HepG2 (cell line): ENCODE measurements at regions not wholly inside any gene's neighbourhood (a gene's known extent, or its start where the extent isn't known, plus 50 kb on each side); places are given as distances from the start of the nearest gene placed in this dataset.

Experiments used
- ATAC-seq: fragments of 200-7000 bp; cut with Tn5 transposase; 3 replicates; pipeline ENCODE4 v1.9.1; 2020; ENCODE audit warnings: mild to moderate bottlenecking, moderate library complexity
- BruUV-seq: library from RNA; stranded (reverse); fragments of 400-500 nt; replicated peaks from 2 replicates; lab custom pipeline; 2021; lab: Mats Ljungman, UMichigan
- CTCF ChIA-PET: fragments of 300-600 bp; formaldehyde crosslinking; extraction: SDS; loops from one replicate; lab custom pipeline; 2021; ENCODE audit warnings: low total read pairs, inconsistent platforms, low intra/inter-chr PET ratio; lab: Yijun Ruan, JAX
- POLR2A ChIA-PET: fragments of 350-600 bp; sonication (Branson Sonifier 250); formaldehyde crosslinking; loops from one replicate; lab custom pipeline; 2020; ENCODE audit warnings: antibody characterized with exemption, inconsistent platforms; lab: Yijun Ruan, JAX
- DNase-seq: peaks from one replicate; pipeline ENCODE4 v3.0.0-alpha.2; 2015; ENCODE audit warnings: low spot score
- FAIRE-seq: peaks from 3 replicates; lab custom pipeline; 2011; peaks lifted over from hg19 to GRCh38; lab: Jason Lieb, UNC
- H2AFZ ChIP-seq: one replicate; pipeline ENCODE4 v1.6.1; 2011; ENCODE audit warnings: low read length, inconsistent platforms
- H3K27ac ChIP-seq: fragments of 300-600 bp; 3 replicates; pipeline ENCODE4 v1.8.0; 2011; ENCODE audit warnings: mixed run types, mild to moderate bottlenecking, mixed read lengths, low read length, inconsistent platforms; ENCODE audit not compliant: insufficient read depth; ENCODE audit errors: extremely low read length
- H3K27me3 ChIP-seq, 2 experiments: fragments of 200-600 bp in 1 of 2; 2 replicates in 1 of 2; 3 replicates in 1 of 2; pipeline versions ENCODE4 v1.6.0 to v1.8.0; 2011; ENCODE audit warnings: low read length in 2 of 2, mild to moderate bottlenecking in 2 of 2, moderate library complexity in 2 of 2, inconsistent platforms in 1 of 2; ENCODE audit not compliant: insufficient read depth in 2 of 2, control insufficient read depth in 1 of 2
- H3K36me3 ChIP-seq, 2 experiments: fragments of 200-600 bp in 1 of 2; replicated peaks in 1 of 2; 2 replicates in 1 of 2; 3 replicates in 1 of 2; pipeline versions ENCODE4 v1.5.1 to v1.8.0; 2011; ENCODE audit warnings: low read length in 2 of 2, inconsistent platforms in 1 of 2; ENCODE audit not compliant: insufficient read depth in 2 of 2, control insufficient read depth in 1 of 2
- H3K4me1 ChIP-seq: 2 replicates; pipeline ENCODE4 v1.5.1; 2012; ENCODE audit warnings: low read length, inconsistent platforms; ENCODE audit not compliant: insufficient read depth
- H3K4me2 ChIP-seq: 2 replicates; pipeline ENCODE4 v1.6.0; 2011; ENCODE audit warnings: low read depth, low read length, inconsistent platforms
- H3K4me3 ChIP-seq, 3 experiments: fragments of 200-600 bp in 1 of 3; sonication (generic), shearing (Covaris generic) in 1 of 3; replicated peaks in 1 of 3; 2 replicates each; pipeline ENCODE4 v1.5.1; 2011 to 2016; ENCODE audit warnings: low read length in 3 of 3, inconsistent platforms in 2 of 3, low read depth in 2 of 3, mild to moderate bottlenecking in 2 of 3, control low read depth in 1 of 3, mixed read lengths in 1 of 3; ENCODE audit not compliant: insufficient read depth in 1 of 3
- H3K79me2 ChIP-seq: one replicate; pipeline ENCODE4 v1.6.1; 2011; ENCODE audit warnings: low read length, inconsistent platforms; ENCODE audit not compliant: insufficient read depth
- H3K9ac ChIP-seq: 2 replicates; pipeline ENCODE4 v1.6.0; 2011; ENCODE audit warnings: mild to moderate bottlenecking, low read depth, low read length, inconsistent platforms; ENCODE audit not compliant: insufficient read depth
- H3K9me3 ChIP-seq: 2 replicates; pipeline ENCODE4 v1.5.1; 2012; ENCODE audit warnings: mild to moderate bottlenecking, low read length
- H4K20me1 ChIP-seq: 2 replicates; pipeline ENCODE4 v1.6.0; 2011; ENCODE audit warnings: inconsistent platforms, mild to moderate bottlenecking, low read length, moderate library complexity; ENCODE audit not compliant: insufficient read depth
- JUND ChIP-seq: sonication (generic); formaldehyde crosslinking; IDR thresholded peaks from 2 replicates; pipeline ENCODE4 v1.8.0; 2022; ENCODE audit warnings: mild to moderate bottlenecking, missing genetic modification reagents
- KDM5A ChIP-seq: fragments of 200-600 bp; sonication (generic); IDR thresholded peaks from 2 replicates; pipeline ENCODE4 v1.7.0; 2018; ENCODE audit warnings: antibody characterized with exemption, mild to moderate bottlenecking, low read length, borderline replicate concordance
- MAX ChIP-seq: IDR thresholded peaks from 2 replicates; pipeline ENCODE4 v1.6.1; 2012; ENCODE audit warnings: inconsistent platforms
- MEF2D ChIP-seq: sonication (generic); formaldehyde crosslinking; IDR thresholded peaks from 2 replicates; pipeline ENCODE4 v1.5.1; 2020; ENCODE audit warnings: mild to moderate bottlenecking, missing genetic modification reagents
- PAXIP1 ChIP-seq: sonication (generic); formaldehyde crosslinking; conservative IDR thresholded peaks from 2 replicates; pipeline ENCODE4 v1.4.0; 2020; ENCODE audit warnings: mild to moderate bottlenecking, missing genetic modification reagents, moderate library complexity
- PRDM15 ChIP-seq: sonication (generic); formaldehyde crosslinking; IDR thresholded peaks from 2 replicates; pipeline ENCODE4 v1.4.0; 2020; ENCODE audit warnings: missing genetic modification reagents
- ZBTB44 ChIP-seq: sonication (generic); formaldehyde crosslinking; IDR thresholded peaks from 2 replicates; pipeline ENCODE4 v1.4.0; 2020; ENCODE audit warnings: missing genetic modification reagents
- ZMAT3 ChIP-seq: sonication (generic); formaldehyde crosslinking; conservative IDR thresholded peaks from 2 replicates; pipeline ENCODE4 v1.7.0; 2021; ENCODE audit warnings: missing genetic modification reagents
- ZNF580 ChIP-seq: IDR thresholded peaks from 2 replicates; pipeline ENCODE4 v1.6.1; 2016; ENCODE audit warnings: low read depth, borderline replicate concordance
- WGBS: methylation state at CpG from one replicate; pipeline ENCODE4 v1.1.6; 2017; ENCODE audit warnings: low lambda C conversion rate; 5-methylcytosine and 5-hydroxymethylcytosine counted together
- in situ Hi-C: cut with HindIII; loops from 2 replicates; pipeline ENCODE4 v1.10.0; 2017; ENCODE audit warnings: low pct_unique_long_range_greater_than_20kb; ENCODE audit not compliant: extremely low pct_ligation_motif_present
- intact Hi-C: fragments of 100-400 bp; cut with micrococcal nuclease; formaldehyde crosslinking; loops from one replicate; pipeline ENCODE4 v1.10.0; 2022; ENCODE audit not compliant: unreplicated experiment

- H4K20me1 ChIP-seq, result no peaks in the 10 kb centered on the region
- DNase-seq (no peak), ATAC-seq (no peak), FAIRE-seq (no peak)
- H3K4me3 ChIP-seq, result no peak overlapping the region
- no peak overlapping the region for H3K9ac ChIP-seq
- no peak overlapping the region for H2AFZ ChIP-seq
- BruUV-seq, result no TSS peak
- WGBS, result 42% methylated on average over 3 of the region's 5 CpGs
- H3K9me3 ChIP-seq, result no peaks in the 10 kb centered on the region
- H3K27ac ChIP-seq, result no peak overlapping the region
- peaks cover 0 to 8% of the 10 kb centered on the region in 2 experiments; a peak in 2 of 5 replicates for H3K27me3 ChIP-seq
- no peaks in the 10 kb centered on the region for H3K36me3 ChIP-seq
- intact Hi-C loops (no loop called here), in situ Hi-C loops (no loop called here)
- ChIA-PET POLR2A (no interaction called here), CTCF (no interaction called here)
- H3K79me2 ChIP-seq, result no peaks in the 10 kb centered on the region
- H3K4me1 ChIP-seq, result no peaks in the 10 kb centered on the region
- H3K4me2 ChIP-seq, result no peak overlapping the region
- TF ChIP-seq MEF2D, result no peak
- TF ChIP-seq MAX, result no peak
- no peak for TF ChIP-seq JUND (CRISPR knock-in tag)
- TF ChIP-seq KDM5A, result no peak
- TF ChIP-seq ZBTB44 (CRISPR knock-in tag), result no peak
- no peak for TF ChIP-seq ZNF580 (CRISPR knock-in tag)
- no peak for TF ChIP-seq ZMAT3 (CRISPR knock-in tag)
- TF ChIP-seq, all 625 proteins: peak for 0
Observed at GRCh38 chr10:24034571-24034970, 174.4 kb upstream of the KIAA1217 start.

GRCh38 chr10:24035761-24036160 is 173.2 kb upstream of the KIAA1217 start:
- Histone ChIP-seq H3K9me3 (no peaks in the 10 kb centered on the region), H3K79me2 (no peaks in the 10 kb centered on the region), H3K27me3 (peaks cover 0 to 3% of the 10 kb centered on the region in 2 experiments; a peak in 1 of 5 replicates), H3K4me1 (no peaks in the 10 kb centered on the region), H3K4me2 (no peak overlapping the region), H2AFZ (no peak overlapping the region), H3K27ac (no peak overlapping the region), H3K4me3 (no peak overlapping the region), H4K20me1 (no peaks in the 10 kb centered on the region), H3K36me3 (no peaks in the 10 kb centered on the region), H3K9ac (no peak overlapping the region)
- ChIA-PET POLR2A (no interaction called here), CTCF (no interaction called here)
- no peak for DNase-seq
- BruUV-seq, result no TSS peak
- 6% methylated on average over 1 of the region's 4 CpGs for WGBS
- intact Hi-C loops (no loop called here), in situ Hi-C loops (no loop called here)
- FAIRE-seq, result no peak
- no peak for ATAC-seq
- TF ChIP-seq PAXIP1 (CRISPR knock-in tag) (no peak), PRDM15 (CRISPR knock-in tag) (no peak)
